ENCODE measurements at regions not wholly inside any gene's neighbourhood (a gene's known extent, or its start where the extent isn't known, plus 50 kb on each side); places are given as distances from the start of the nearest gene placed in this dataset.

DNA sequence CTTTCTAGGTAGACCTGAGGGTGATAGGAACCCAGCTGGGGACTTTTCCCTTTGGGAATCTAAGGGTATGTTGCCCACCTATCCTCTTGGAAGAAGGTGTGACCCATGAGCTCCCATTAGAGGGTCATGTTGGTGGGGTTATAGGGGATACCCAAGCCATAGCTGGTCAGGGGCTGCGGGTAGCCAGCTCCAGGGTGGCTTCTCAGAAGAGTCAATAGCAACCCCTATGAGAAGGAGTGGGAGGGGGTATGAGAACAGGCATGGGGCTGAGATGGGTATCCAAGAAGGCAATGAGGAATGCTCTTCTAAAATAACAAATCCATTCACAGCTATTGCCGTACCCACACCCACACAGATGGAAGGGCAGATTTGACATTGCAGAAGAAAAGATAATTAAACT lies 217.8 kb downstream of the UACA start:
- no peak overlapping the region for H3K4me3 ChIP-seq
- H3K4me3 Mint-ChIP-seq = no peak overlapping the region
- peaks cover 15% of the 10 kb centered on the region for H3K4me1 Mint-ChIP-seq
- H3K36me3 Mint-ChIP-seq = no peaks in the 10 kb centered on the region
- no peak overlapping the region for H2AFZ ChIP-seq (replicated peaks)
- TF ChIP-seq, protein P1, sequence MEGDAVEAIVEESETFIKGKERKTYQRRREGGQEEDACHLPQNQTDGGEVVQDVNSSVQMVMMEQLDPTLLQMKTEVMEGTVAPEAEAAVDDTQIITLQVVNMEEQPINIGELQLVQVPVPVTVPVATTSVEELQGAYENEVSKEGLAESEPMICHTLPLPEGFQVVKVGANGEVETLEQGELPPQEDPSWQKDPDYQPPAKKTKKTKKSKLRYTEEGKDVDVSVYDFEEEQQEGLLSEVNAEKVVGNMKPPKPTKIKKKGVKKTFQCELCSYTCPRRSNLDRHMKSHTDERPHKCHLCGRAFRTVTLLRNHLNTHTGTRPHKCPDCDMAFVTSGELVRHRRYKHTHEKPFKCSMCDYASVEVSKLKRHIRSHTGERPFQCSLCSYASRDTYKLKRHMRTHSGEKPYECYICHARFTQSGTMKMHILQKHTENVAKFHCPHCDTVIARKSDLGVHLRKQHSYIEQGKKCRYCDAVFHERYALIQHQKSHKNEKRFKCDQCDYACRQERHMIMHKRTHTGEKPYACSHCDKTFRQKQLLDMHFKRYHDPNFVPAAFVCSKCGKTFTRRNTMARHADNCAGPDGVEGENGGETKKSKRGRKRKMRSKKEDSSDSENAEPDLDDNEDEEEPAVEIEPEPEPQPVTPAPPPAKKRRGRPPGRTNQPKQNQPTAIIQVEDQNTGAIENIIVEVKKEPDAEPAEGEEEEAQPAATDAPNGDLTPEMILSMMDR (IDR thresholded peaks at IDR 0.05) = no peak
- TF ChIP-seq EZH2phosphoT487 (IDR thresholded peaks at IDR 0.05) (no peak), EZH2 (IDR thresholded peaks at IDR 0.05) (no peak)
- H3K9me3 ChIP-seq (ENCODE audit: low read depth) = no peaks in the 10 kb centered on the region
- H3K27ac Mint-ChIP-seq = no peak overlapping the region
- H4K20me1 ChIP-seq (ENCODE audit: low read depth) = no peaks in the 10 kb centered on the region
- no peaks in the 10 kb centered on the region for H3K36me3 ChIP-seq
- H3K79me2 ChIP-seq (ENCODE audit: low read depth) = no peaks in the 10 kb centered on the region
- no peak overlapping the region for H3K4me2 ChIP-seq
- no peak overlapping the region for H3K27ac ChIP-seq
- no peak for DNase-seq (ENCODE audit: low spot score)
- H3K27me3 Mint-ChIP-seq (ENCODE audit: insufficient read depth, low read depth) = peaks cover 3% of the 10 kb centered on the region
- H3K9ac ChIP-seq = no peak overlapping the region
- no peaks in the 10 kb centered on the region for H3F3A ChIP-seq (ENCODE audit: low read depth)
- H3K9me3 Mint-ChIP-seq = no peaks in the 10 kb centered on the region
- no peaks in the 10 kb centered on the region for H3K27me3 ChIP-seq
- peaks cover 14% of the 10 kb centered on the region for H3K4me1 ChIP-seq

DNA sequence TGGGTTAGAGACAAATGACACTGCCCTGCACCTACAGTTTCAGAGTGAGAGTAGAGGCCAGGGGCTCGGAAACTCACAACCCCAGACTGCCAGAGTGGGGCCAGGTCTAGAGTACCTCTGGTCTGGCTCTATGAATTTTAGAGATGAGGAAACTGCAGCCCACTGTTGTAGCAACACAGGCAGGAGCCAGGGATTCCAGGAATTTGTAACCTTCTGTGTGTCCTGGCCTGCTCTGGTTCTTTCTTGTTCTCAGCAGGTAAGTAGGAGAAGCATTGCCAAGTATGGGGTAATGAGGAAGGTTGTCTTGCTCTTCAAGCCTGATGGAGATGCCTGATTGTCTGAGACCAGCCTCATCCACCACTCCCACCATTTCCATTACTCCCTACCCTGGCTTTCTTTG lies 221.8 kb downstream of the UACA start:
- H3K4me1 Mint-ChIP-seq = peaks cover 27% of the 10 kb centered on the region
- DNase-seq (ENCODE audit: low spot score) = no peak

DNA sequence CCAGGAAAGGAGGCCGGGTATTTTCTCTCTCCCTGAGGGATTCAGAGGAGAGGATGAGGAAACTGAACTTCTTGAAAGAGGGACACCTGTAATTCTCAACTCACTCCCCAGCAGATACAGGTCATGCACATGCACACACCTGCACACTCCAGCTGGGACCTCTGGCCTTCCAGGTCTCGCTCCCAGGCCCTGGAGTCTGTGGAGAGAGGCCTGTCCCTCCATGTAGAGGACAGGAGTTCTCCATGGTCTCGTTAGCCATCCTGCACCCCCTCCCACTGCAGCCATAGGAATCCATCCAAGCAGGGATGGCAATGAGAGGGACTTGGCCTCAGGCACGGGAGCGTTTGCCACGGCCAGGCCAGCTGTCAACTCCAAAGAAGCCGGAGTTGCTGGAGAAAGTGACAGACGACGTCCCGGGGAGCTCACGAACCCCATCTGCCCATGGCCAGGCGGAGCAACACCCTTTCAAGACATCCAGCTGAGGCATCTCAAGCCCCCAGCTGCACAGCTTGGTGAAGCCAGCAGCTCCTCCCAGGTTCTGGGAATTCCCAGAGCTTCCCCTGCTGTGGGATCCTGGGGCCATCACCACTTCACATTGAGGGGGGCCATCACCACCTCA lies 223.3 kb downstream of the UACA start:
- TF ChIP-seq EZH2phosphoT487 (IDR thresholded peaks at IDR 0.05) = no peak
- peaks cover 3% of the 10 kb centered on the region for H3F3A ChIP-seq (ENCODE audit: low read depth)
- peaks cover 42% of the 10 kb centered on the region for H3K4me1 Mint-ChIP-seq
- H3K27me3 Mint-ChIP-seq (ENCODE audit: insufficient read depth, low read depth) = peaks cover 5% of the 10 kb centered on the region
- no peaks in the 10 kb centered on the region for H3K27me3 ChIP-seq
- H3K4me2 ChIP-seq = no peak overlapping the region
- no peak for DNase-seq (ENCODE audit: low spot score)
- no peaks in the 10 kb centered on the region for H3K9me3 Mint-ChIP-seq
- no peaks in the 10 kb centered on the region for H4K20me1 ChIP-seq (ENCODE audit: low read depth)
- H3K27ac ChIP-seq = no peak overlapping the region
- H3K27ac Mint-ChIP-seq = no peak overlapping the region
- no peaks in the 10 kb centered on the region for H3K36me3 ChIP-seq
- H3K4me3 Mint-ChIP-seq = no peak overlapping the region
- H3K9ac ChIP-seq = no peak overlapping the region
- H2AFZ ChIP-seq (replicated peaks) = no peak overlapping the region
- H3K79me2 ChIP-seq (ENCODE audit: low read depth) = no peaks in the 10 kb centered on the region
- H3K36me3 Mint-ChIP-seq = no peaks in the 10 kb centered on the region
- no peaks in the 10 kb centered on the region for H3K9me3 ChIP-seq (ENCODE audit: low read depth)
- peaks cover 35% of the 10 kb centered on the region for H3K4me1 ChIP-seq
- no peak overlapping the region for H3K4me3 ChIP-seq

More for the DNA sequence above, 221.8 kb downstream of the UACA start:
- Histone ChIP-seq H3K4me3 (no peak overlapping the region), H3K4me1 (peaks cover 20% of the 10 kb centered on the region), H4K20me1 (ENCODE audit: low read depth) (no peaks in the 10 kb centered on the region), H2AFZ (replicated peaks) (no peak overlapping the region), H3K4me2 (no peak overlapping the region), H3K79me2 (ENCODE audit: low read depth) (no peaks in the 10 kb centered on the region), H3K9me3 (ENCODE audit: low read depth) (no peaks in the 10 kb centered on the region), H3K27me3 (no peaks in the 10 kb centered on the region), H3K36me3 (no peaks in the 10 kb centered on the region), H3F3A (ENCODE audit: low read depth) (no peaks in the 10 kb centered on the region), H3K27ac (no peak overlapping the region), H3K9ac (no peak overlapping the region)
- no peak for TF ChIP-seq EZH2phosphoT487 (IDR thresholded peaks at IDR 0.05)
- TF ChIP-seq EZH2 (IDR thresholded peaks at IDR 0.05) = no peak
- TF ChIP-seq, protein P1 (IDR thresholded peaks at IDR 0.05) = no peak
- no peaks in the 10 kb centered on the region for H3K36me3 Mint-ChIP-seq
- no peak overlapping the region for H3K27ac Mint-ChIP-seq
- H3K4me3 Mint-ChIP-seq = no peak overlapping the region
- H3K27me3 Mint-ChIP-seq (ENCODE audit: insufficient read depth, low read depth) = peaks cover 5% of the 10 kb centered on the region
- no peaks in the 10 kb centered on the region for H3K9me3 Mint-ChIP-seq

DNA sequence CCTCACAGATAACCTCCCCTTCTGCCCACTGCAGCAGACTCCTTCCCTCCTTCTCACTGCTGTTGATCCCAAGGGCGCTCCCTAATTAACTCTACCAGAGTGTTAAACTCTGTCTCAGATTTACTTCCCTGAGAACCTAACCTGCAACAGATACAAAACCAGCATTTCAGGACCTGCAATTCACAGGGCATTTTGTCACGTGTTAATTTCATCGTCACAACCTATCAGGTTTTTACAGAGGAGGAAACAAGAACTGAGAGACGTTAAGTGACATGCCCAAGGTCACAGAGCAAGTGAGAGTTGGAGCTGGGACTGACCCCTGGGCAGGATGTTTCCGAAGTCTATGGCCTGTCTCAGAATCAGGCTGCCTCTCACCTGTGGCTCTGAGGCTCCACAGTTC lies 223.9 kb downstream of the UACA start:
- Mint-ChIP-seq H3K4me3 (no peak overlapping the region), H3K27me3 (ENCODE audit: insufficient read depth, low read depth) (peaks cover 5% of the 10 kb centered on the region), H3K36me3 (no peaks in the 10 kb centered on the region), H3K27ac (peak overlapping the region; percentile 75), H3K9me3 (no peaks in the 10 kb centered on the region), H3K4me1 (peaks cover 48% of the 10 kb centered on the region)
- Histone ChIP-seq H3K27ac (no peak overlapping the region), H3K4me2 (no peak overlapping the region), H3K4me3 (no peak overlapping the region), H3K9me3 (ENCODE audit: low read depth) (no peaks in the 10 kb centered on the region), H2AFZ (replicated peaks) (no peak overlapping the region), H3K27me3 (no peaks in the 10 kb centered on the region), H3F3A (ENCODE audit: low read depth) (peaks cover 3% of the 10 kb centered on the region), H3K79me2 (ENCODE audit: low read depth) (no peaks in the 10 kb centered on the region), H4K20me1 (ENCODE audit: low read depth) (no peaks in the 10 kb centered on the region), H3K9ac (no peak overlapping the region), H3K36me3 (no peaks in the 10 kb centered on the region), H3K4me1 (peaks cover 41% of the 10 kb centered on the region)
- DNase-seq (ENCODE audit: low spot score) = no peak
- TF ChIP-seq EZH2phosphoT487 (IDR thresholded peaks at IDR 0.05) (no peak), EZH2 (IDR thresholded peaks at IDR 0.05) (no peak)
- TF ChIP-seq, protein P1 (IDR thresholded peaks at IDR 0.05) = no peak
